Thyroid gland (tissue), 4 donors: ENCODE measurements at regions not wholly inside any gene's neighbourhood (a gene's known extent, or its start where the extent isn't known, plus 50 kb on each side); places are given as distances from the start of the nearest gene placed in this dataset.

Source experiments
- CTCF ChIP-seq, 6 experiments: fragments of 200-600 bp in 3 of 6; fragments of 450-650 bp in 3 of 6; sonication (generic) in 3 of 6; IDR thresholded peaks; one replicate each; pipeline ENCODE4 v1.5.1; 2016 to 2019; ENCODE audit warnings: antibody characterized with exemption in 6 of 6, mild to moderate bottlenecking in 2 of 6, inconsistent platforms in 1 of 6, moderate library complexity in 1 of 6
- POLR2A ChIP-seq, 2 donors: fragments of 450-650 bp; IDR thresholded peaks; one replicate each; pipeline ENCODE4 v1.6.1; 2017; ENCODE audit warnings: antibody characterized with exemption in 2 of 2, mild to moderate bottlenecking in 2 of 2, moderate library complexity in 1 of 2

DNA sequence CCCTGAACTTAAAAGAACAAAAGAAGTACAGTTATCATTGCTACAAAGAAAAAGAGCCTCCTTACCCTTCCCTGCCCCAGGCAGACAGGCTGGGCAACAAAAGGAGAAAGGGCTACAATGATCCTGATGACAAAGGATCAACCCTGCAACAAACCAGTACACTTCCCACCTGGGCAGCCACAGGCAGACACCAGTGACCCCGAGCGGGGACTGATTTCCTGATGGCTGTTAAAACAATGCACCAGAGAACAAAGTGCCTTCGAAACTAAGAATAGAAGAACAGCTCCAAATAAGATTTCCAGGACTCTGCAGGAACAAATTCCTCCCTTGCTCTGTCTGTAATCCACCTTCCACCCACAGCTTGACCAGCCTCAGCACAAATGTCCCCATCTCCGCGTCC is 106.3 kb upstream of the ARHGEF3 start:
- TF ChIP-seq CTCF (IDR thresholded peaks at IDR 0.05) (no peak), POLR2A (IDR thresholded peaks at IDR 0.05) (no peak)
